HG02623 (cell line): ENCODE measurements at regions not wholly inside any gene's neighbourhood (a gene's known extent, or its start where the extent isn't known, plus 50 kb on each side); places are given as distances from the start of the nearest gene placed in this dataset.
"Not testable (repeated sequence)": the region's sequence is repeated elsewhere in the genome, so short reads cannot be mapped to it uniquely, and the experiment has no call there.

ENCODE experiments used
- ATAC-seq: cut with Tn5 transposase; IDR thresholded peaks from one replicate; pipeline ENCODE4 v1.9.1; 2021; ENCODE audit warnings: moderate library complexity; ENCODE audit not compliant: unreplicated experiment

DNA sequence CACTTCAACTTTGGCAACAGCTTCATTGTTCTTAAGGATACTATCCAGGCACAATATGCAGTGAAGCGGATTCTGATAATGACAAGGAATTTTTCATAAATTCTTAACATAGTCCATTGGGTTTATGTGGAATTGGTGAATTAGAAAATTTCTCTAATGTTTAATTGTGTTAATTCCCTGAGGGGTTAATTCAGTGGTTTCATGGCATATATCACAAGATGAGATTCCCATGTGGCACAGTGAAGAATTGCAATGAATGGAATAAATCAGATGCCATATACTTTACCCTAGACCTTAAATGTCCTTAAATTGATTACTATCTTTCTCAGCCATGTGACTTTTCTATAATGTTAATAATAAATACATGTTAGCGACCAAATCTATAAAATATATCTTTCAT lies 1244.1 kb downstream of the ROBO2 start:
- ATAC-seq: no peak

DNA sequence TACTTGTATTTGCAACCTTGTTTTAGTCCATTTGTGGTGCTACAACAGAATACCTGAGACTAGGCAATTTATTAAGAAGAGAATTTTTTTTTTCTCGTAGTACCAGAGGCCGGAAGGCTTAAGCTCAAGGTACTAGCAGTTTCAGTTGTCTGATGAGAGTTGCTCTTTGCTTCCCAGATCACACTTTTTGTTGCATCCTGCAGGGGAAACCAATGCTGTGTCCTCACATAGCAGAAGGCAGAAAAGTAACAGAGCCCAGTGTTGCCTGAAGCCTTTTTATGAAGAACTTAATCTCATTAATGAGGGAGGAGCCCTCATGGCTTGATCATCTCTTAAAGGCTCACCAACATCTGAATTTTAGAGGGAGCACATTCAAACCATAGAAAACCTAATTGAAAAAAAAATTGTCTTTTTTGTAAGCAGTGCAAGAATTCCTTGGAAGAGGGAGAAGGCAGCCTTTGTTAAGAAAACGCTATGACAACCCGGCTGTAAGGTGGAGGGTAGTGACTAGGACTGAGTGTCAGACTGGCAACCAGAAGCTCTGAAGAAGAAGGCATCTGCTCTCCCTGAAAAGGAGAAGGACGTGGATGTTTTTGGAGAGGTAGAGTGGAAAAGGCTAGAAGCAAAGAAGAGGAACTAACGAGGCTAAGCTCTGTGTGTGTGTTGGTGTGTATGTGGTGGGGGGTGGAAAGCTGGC lies 1245.3 kb downstream of the ROBO2 start:
- no peak for ATAC-seq

DNA sequence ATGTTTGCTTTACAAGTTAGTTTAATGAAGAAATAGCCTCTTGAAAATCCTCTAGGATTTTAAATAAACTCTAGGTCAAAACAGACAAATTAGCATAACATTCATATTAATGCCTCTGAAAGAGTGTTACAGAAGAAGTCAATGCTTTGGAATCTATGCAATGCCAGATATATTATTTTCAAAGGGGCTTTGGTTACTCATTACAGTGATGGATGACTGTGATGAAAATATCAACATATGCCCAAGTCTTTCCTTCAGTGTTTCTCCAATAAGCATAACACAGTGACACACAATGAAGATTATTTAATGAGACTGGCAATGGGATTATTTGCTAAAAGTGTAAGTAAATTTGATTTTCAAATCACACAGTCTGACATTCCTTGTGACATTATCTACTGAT lies 1247.2 kb downstream of the ROBO2 start:
- ATAC-seq: no peak

DNA sequence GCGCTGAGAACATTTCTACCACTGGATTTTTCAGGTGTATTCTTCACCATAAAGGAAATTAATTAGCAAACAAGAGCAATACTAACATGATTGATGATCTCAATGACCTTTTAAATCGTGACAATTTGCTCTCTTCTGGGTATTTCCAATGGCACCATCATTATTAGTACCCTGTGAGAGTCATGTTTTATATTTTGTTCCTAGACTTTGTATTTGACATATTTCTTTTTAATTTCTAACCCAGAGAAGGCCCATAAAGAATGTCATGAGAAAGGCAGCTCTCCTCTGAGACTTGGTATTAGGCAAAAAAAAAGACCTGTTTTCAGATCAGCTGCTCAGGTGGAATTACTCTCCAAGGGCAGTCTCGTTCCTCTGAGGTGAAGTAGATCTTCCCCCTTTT lies 1253.4 kb downstream of the ROBO2 start:
- no peak for ATAC-seq

DNA sequence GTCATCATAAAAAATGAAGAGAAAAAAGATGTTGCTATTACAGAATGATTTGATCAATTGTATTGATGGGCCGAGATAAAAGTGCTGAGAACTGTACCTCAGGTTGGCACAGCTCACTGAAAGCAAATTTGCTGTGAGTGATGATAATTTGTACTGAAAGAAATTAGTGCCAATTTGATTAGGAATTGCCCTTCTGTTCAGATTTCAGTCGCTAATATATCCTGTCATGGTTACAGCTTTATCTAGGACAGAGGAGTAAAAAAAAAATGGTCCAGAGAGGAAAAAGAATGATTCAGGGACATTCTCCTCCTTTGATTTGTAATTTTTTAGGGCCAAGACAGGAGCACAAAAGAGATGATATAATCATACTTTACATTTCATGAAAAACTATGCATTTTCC lies 1264.2 kb downstream of the ROBO2 start:
- ATAC-seq: no peak

DNA sequence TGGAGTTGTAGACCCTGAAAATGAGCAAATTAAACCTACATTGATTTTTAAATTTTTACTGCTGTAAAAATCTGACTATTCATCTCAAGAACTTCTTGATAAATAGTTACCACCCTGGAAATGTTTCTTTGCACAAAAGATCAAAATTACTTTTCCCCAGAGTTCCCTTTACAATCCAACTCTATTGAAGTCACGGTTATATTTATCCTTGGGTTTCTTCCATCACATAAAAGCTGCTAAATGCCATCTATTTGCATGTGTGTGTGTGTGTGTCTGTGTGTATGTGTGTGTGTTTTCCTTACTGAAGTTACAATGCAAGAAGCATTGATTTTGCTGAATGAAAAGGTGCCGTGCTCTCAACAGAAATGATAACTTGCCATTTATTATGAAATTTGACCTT lies 1273.0 kb downstream of the ROBO2 start:
- no peak for ATAC-seq

DNA sequence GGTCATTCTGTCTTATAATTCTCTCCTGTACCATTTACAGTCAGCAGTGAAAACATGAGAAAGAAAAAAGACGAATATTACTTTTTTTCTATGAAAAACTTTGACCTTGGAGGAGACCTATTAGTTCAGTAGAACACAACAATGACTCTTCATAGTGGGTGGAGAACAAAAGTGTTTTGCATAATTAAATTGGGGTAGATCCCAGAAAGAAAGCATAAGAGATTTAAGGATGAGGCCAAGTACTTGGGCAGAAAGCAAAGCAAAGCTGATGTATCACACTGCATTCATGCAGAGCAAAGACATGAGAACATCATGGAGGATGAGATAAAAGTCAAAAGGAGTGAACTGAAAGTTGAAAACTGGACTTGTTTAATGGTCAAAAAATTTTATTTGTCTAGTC lies 1273.4 kb downstream of the ROBO2 start:
- no peak for ATAC-seq

DNA sequence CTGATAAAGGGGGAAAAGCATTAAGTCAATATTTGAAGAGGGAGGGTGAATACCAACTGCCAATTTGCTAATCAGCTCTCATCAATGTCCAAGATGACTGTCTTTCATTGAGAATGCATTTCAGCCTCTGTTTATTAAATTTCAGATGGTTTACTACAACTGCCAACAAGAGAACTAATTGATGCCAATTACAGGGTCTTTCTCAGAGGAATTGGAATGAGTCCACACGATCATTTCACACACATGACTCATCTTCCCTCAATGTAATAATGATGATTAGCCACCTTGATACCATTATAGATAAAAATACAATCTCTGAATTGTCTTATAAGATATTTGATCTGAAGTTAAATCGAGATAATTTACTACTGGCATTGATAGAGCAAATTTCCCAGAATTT lies 1274.4 kb downstream of the ROBO2 start:
- ATAC-seq: no peak

DNA sequence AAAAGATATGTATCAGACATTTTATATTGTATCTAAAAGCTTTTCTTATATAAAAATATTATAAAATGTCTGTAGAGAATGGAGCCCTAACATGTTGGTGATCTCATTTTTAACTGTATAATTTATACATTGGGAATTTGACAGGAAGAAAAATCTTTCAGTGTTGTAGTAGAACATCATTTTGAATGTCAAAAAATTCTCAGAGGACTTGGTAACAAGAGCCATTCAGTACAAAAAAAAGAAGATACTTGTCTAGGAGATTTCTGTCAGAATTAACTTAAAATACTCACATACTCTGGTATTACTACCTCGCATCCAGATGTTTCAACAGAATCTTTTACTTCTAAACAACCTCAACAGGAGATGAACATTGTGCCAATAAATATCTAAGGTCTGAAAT lies 1277.9 kb downstream of the ROBO2 start:
- ATAC-seq: no peak

DNA sequence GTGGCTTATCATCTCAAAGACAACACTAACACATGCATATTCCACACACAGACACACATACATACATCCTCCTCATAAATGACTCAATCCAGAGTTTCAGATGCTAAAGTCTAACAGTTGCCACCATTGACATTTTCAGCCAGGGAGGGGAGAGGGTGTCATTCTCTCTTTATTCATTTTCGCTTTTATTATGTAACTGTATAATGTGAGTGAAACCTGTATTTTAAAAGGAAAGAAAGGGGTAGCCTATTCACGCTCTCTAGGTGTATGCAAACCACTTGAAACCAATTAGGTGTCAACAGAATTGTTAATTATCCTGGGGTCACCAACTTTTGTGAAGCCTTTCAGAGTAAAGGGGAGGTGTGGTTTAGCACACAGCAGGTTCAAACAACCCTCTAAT lies 1282.9 kb downstream of the ROBO2 start:
- ATAC-seq: no peak

DNA sequence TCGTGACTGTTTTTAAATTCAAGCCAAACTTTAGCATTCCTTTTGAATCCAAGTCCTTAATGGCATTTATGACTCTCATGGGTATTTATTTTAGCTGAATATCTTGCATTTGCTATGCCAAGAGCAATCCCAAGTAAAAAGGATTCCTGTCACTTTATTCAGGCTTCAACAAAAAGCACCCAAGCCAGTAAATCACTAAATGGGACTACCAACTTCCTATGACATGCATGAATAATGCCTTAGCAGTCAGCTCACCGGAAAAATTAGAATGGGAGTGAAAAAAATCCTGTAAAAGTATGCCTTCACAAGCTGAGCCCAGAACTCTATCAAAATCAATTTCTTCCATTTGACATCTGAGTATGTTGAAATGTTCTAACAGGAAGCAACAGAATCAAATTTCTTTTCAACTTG lies 1297.9 kb downstream of the ROBO2 start:
- no peak for ATAC-seq

DNA sequence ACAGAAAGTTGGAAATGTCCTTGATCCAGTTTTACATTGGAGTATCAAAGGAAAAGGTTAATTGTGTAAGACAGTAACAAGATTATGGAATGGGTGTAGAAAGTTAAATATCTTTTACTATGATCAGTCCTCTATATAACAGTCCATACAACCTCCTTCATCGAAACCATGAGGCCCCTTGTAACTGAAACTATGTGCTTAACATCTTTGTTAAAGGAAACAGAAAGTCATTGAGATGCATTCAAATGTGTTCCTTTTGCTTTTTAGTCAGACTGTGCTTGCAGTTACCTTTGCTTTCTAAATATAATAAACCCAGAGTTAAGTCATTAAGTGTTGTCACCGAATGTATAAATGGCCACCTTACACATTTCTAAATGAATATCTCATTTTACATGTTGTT lies 1298.5 kb downstream of the ROBO2 start:
- ATAC-seq: peak; percentile 88

DNA sequence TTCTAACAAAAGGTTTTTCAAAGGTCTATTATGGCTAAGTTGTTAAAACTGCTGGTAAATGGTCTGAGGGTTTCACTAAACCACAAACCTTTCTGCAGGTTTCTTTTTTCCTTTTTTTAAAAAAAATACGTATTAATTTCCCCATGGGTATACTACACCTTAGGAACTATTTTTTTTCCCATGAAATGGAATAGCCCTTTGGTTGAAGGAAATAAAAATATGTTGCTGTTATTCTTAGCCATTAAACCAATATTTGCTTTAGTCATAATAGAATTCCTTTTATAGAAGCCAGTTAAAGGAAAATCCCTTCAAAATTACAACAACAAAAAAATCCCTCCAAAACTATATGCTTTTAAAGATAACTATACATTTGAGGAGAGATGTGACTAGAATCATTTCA lies 1303.3 kb downstream of the ROBO2 start:
- ATAC-seq: no peak

DNA sequence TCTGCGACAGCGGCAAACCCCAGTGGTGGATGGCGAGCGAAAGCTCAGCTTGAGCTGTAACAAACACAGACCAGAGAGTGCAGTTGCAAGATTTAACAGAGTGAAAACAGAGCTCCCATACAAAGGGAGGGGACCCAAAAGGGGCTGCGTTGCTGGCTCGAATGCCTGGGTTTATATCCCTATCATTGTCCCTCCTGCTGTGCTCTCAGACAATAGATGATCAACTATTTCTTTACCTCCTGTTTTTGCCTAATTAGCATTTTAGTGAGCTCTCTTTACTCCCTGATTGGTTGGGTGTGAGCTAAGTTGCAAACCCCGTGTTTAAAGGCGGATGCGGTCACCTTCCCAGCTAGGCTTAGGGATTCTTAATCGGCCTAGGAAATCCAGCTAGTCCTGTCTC lies 1304.4 kb downstream of the ROBO2 start:
- ATAC-seq: not testable (repeated sequence)

DNA sequence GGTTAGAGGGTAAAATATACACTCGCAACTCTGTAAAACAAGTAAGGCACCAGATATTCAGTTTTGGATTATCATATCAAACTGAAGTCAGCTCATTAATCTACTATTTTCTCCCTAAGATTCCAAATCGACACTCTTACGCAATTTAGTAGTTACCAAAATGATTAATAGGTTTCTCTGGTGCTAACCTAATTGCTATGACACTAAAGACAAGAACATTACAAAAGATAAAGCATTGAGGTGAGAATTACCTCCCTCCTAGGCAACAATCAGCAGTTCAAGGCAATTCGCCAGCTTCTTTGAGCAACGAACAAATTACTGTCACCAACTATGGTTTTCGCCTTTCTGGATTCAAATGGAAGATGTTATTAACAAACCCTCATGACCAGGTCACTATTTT lies 1305.0 kb downstream of the ROBO2 start:
- no peak for ATAC-seq

DNA sequence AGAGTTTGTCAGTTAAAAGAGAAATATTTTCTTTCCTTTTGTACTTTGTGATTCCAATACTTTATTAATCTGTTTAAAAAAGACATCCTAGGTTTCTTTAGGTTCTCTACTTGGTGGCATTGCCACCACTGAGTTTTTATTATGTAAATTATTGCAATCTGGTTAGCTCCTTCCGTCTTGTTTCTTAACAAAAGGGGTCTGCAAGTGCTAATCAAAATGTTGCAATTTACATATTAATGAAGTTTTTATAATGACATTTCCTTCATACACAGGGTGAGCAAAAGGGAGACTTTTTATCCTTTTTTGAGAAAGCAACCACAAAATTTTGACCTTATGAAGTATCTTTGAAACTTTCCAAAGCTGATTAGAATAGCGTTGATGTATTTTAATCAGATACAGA lies 1307.3 kb downstream of the ROBO2 start:
- ATAC-seq: no peak

DNA sequence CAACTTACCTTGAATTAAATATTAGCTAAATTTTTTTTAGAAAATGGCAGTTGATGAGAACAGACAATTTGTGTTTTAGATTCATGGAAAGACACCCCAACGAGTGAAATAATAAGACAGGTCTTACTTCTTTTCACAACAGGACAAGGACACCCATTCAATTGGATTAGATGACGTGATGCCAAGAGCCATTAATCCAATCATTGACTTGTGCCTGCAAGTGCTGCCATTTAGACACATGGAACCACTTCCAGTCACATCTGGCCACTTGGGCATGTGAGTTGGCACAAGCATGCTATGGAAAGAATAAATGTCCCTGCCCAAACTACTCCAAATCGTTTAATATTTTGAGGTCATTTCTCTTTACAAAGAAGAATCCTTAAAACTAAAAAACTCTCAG lies 1308.8 kb downstream of the ROBO2 start:
- ATAC-seq: no peak

DNA sequence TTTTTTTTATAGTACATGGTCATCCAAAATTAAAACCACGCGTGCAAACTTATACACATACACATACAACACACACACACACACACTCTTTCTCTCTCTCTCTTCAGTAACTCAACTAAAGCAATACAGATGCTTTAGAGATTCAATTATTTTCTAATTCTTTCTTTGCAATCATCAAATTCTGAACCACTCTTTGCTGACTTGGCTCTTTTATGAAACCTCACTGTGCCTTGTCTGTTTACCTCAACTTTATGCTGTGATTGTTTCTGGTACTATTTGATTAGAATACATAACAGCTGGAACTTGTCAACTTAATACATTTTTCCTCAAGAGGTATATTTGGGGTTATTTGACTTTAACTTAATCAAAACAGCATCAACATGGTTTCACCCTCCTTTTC lies 1309.7 kb downstream of the ROBO2 start:
- no peak for ATAC-seq

DNA sequence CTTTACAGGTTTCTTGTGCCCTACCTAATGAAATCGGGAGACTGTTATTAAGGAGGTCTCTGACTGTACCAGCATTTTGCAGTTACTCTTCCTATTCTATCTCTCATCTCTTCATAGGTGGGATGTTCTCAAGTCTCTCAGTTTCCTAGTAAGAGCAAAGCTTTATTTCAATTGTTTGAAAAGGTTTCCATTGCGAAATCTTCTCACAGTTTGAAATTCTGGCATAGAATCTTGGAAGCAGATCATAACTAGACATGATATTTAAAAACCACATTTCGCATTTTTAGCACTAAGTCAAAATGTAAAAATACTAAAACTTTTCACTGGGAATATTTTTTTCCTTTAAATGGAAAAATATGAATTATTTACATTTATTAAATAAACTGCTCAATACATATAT lies 1311.4 kb downstream of the ROBO2 start:
- ATAC-seq: no peak

DNA sequence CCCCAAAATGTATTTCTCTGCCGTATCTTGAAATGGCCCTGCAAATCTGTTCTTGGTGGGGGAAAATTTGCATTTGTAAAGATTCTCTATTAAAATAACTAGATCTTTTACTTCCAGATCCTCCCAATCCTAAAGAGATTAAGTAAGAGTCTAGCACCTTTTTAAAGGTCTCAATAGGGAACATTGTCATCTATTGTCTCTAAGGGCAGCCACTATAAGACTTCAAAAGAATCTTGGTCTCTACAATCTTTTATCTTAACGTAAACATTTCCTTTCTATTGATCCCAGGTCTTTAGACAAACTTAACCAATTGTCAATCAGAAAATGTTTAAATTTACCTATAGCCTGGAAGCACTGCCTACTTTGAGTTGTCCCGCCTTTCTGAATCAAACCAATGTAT lies 1313.3 kb downstream of the ROBO2 start:
- no peak for ATAC-seq

DNA sequence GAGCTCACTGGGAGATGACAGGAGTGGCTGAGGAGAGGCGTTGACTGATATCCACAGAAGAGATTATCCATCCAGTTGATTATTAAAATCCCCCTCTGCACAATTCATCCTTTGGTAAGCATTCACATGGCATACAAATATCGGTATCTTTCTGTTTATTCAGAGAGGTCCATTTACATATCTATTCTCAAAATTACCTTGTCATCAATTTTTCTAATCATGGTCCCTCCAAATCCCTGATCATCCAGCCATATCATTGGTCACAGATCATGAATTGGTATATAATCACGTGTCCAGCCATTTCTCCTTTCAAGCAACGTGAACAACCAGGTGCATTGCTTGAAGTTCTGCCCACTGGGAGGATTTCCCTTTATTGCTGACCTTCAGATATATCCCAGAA lies 1321.0 kb downstream of the ROBO2 start:
- ATAC-seq: no peak

DNA sequence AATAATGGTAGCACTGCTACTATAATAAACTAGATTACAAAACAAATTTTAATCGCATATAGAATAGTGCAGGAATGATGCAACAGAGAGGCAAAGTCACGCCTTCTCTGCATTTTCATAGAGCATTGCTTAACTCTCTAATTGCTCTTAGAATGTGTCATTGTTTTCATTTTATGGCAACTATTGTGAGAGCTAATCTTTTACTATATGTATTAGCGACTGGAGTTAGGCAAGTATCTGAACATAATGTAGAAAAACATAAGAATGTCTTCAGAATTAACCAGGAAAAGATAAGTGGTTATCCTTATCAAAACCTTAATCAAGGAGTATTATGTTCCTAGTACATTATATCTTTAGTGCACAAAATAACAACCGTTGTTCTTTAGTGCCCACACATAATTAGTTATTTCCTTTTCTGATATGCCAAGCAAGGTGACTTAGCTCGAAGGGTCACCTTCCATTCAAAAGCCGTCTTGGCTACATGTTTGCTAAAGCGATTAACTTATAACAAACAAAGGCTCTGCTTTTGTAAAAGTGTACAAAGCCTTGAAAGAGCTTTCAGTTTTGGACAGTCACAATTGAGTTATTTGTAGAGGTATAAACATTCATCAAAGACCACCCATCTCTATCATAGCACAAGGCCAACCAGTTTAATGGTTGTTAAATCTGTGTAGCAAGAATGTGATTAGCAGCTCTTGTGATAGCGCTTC lies 1328.9 kb downstream of the ROBO2 start:
- no peak for ATAC-seq

DNA sequence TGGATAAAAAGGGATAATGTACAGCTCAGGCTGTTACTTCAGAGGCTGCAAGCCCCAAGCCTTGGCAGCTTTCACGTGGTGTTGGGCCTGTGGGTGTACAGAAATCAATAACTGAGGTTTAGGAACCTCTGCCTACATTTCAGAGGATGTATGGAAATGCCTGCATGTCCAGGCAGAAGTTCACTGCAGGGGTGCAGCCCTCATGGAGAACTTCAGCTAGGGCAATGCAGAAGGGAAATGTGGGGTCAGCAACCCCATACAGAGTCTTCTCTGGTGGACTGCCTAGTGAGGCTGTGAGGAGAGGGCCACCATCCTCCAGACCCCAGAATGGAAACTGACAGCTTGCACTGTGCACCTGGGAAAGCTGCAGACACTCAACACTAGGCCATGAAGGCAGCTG lies 1350.3 kb downstream of the ROBO2 start:
- ATAC-seq: no peak
